ENCODE measurements at regions not wholly inside any gene's neighbourhood (a gene's known extent, or its start where the extent isn't known, plus 50 kb on each side); places are given as distances from the start of the nearest gene placed in this dataset.
"Not testable (repeated sequence)": the region's sequence is repeated elsewhere in the genome, so short reads cannot be mapped to it uniquely, and the experiment has no call there.

DNA sequence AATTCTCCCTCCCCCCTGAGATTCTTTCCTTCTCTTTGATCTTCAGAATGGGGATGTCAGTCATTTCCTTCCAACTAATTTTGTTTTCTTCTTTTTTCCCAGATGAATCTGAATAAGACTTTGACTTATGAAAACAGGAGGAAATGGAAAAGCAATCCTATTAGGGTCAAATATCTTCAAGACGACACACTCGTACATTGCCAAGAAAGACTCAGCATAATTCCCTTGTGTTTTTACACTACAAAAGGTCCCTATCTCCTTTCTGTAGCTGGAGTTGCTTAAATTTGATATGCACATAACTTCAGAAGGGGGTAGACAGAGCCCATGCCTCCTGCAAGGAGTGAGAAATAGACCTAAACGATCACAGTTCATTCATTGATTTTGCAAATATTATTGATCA is 230.3 kb upstream of the RBBP8 start:
- no peak for DNase-seq (ENCODE audit: low spot score)

DNA sequence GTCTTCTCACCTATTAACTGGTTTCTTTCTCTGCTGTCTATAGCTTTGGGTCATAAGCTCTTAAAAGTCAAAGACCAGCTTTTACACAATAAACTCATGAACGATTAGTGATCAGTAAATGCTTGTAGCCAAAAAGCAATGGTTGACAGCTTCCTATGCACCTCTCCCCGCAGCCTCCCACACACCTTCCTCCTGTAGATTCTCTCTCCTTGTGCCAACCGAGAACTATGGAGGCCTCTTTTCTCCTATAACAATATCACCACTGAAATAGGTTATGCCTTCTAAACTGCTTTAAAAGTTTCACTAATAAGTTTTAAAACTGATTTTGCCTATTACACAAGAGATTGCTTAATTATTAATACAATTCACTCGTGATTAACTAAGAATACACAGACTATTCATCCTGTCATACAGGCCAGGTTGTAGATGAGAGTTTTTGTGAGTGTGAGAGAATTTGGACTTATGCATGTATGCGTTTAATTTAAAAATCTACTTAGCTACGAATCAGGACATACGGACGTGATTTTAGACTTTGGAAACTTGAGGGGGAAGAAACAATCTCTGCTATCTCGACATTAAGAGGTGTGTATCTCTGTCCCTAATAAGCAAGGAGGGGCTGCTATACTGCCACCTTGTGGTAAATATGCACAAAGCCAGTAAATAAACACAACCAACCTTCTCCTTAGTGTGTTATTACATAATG is 229.1 kb upstream of the RBBP8 start:
- peak; percentile 68 for DNase-seq (ENCODE audit: low spot score)

DNA sequence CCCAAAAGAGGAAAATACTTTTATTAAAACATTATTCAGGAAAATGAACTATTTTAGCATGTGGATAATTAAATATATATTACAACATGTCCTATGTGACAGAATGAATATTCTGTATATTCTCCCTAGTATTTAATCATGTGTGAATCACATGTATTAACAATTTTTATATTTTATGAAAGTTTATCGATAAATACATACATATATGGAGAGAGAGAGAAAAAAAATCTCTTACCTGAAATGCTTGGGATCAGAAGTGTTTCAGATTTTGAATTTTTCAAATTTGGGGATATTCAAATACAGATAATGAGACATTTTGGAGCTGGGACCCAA is 228.6 kb upstream of the RBBP8 start:
- no peak for DNase-seq (ENCODE audit: low spot score)

DNA sequence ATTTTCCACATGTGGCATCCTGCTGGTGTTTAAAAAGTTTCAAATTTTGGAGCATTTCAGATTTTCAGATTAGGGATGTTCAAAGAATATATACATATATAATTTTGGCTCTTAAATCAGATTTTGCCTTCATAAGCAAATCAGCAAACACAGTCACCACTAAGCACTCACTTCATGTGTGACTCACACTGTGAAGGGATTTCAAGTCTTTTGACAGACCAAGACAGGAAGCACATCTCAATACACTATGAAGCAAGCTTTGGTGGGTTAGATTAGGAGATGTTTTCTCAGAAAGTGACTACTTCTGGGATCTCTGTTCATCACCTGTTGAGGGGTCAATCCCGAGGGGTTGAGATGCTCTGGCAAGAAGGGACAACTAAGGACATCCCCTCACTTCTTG is 227.8 kb upstream of the RBBP8 start:
- DNase-seq (ENCODE audit: low spot score): no peak

DNA sequence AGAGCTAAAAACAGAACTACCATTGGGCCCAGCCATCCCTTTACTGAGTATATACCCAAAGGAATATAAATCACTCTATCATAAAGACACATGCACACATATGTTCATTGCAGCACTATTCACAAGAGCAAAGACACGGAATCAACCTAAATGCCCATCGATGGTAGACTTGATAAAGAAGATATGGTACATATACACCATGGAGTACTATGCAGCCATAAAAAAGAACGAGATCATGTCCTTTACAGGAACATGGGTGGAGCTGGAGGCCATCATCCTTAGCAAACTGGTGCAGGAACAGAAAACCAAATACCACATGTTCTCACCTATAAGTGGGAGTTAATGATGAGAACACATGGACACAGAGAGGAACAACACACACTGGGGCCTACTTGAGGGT is 227.1 kb upstream of the RBBP8 start:
- DNase-seq (ENCODE audit: low spot score): not testable (repeated sequence)

DNA sequence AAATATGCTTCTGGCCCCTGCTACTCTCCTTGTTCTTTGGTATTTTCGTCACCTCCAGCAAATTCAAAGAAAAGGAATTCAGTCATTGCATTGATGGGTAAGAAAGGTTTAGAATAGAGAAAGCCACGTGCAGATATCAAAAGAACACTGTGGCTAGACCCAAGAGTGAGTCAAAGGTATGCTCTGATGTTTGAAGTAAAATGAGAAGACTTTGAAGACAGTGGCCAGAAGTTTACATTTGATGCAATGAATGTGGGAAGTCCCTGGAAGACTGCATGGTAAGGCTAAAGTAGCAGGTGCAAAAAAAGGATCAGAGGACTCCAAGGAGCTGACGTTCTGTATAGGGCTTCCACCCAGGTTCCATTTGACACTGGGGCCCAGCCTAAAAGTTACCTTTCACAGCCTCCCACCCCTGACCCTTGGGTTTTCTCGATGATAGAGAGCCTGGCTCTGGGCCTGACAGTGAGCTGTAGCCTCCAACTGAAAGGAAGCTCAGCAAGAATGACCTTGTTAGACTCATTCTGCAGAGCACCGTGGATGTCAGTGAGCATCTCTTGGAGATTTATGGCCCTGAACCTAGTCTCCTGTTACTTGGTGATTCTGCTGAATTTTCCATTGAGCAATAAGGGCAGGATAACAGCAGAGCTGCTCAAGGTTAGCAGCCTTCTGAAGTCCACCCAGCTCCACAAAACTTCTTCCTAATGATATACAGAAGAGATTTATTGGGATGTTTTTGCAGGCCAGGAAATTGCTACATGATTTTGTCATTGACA is 223.7 kb upstream of the RBBP8 start:
- no peak for DNase-seq (ENCODE audit: low spot score)

DNA sequence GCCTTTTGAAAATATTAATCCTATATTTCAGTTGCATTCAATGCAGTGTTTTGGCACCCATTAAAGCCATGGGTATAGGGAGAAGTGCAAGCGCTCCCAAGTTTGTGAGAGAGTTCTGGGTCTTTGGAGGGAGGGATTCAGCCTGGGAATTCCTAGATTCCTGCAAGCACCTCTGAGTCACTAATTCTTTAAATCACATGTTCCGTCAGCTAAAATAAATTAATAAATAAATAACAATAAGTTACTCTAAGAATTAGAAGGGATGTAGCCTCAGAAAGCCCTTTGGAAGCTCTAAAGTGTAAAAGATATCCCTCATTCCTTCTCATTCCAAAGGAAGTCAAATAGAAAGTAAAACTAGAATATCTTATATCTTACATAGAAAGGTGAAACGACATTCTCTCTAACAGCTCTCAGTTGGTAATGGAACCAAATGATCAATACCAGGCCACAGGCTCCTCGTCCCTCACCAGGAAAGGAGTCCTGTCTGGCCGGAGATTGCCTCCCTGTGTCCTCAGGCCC is 222.4 kb upstream of the RBBP8 start:
- DNase-seq (ENCODE audit: low spot score): no peak

DNA sequence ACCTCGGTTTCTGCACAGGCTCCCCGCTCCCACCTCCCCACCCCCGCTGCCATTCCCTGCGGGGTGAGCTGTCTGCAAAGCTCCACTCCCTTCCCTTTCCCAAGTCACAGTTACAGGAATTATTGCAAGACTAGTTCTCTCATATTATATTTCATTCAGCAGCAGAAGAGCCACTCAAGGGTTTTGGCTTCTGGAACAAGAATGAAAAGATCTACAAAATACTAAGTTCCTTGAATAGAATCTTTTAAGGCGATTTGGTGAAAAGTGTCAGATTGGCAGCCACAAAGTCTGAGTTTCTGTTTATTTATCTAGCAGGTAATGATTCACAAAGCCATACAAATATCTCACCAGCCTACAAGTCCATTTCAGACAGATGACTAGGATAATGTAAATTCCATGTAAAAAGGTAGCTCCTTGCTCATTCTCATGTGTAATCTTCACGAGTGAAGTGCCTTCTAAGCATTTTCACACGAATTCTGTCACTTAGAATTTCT is 221.9 kb upstream of the RBBP8 start:
- DNase-seq (ENCODE audit: low spot score): peak; percentile 41

DNA sequence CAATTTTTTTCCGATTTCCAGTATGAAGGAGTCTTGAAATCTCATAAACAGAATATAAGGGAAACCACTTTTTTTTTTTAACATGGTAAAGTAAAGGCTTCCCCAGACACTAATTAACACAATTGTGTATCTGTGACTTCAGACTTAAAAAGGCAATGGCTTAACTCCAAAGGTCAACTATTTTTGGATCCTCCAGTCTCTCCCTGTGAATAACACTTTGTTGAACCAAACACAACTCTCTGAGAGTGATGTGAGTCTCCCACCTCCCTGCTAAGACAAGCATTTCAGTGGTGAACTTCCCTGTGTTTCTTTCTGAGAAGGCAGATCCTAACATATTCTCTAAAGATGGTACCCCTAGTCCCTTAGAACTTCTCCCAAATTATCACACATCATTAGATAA is 219.6 kb upstream of the RBBP8 start:
- DNase-seq (ENCODE audit: low spot score): no peak

DNA sequence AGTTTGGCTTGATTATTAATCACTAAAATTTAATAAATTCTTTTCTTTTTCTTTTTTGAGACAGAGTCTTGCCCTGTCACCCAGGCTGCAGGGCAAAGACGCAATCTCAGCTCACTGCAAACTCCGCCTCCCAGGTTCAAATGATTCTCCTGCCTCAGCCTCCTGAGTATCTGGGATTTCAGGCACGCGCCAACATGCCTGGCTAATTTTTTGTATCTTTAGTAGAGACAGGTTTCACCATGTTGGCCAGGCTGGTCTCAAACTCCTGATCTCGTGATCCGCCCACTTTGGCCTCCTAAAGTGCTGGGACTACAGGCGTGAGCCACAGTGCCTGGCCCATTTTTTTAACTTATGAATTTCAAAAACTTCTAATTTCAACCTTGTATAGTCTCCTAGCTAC is 215.6 kb upstream of the RBBP8 start:
- not testable (repeated sequence) for DNase-seq (ENCODE audit: low spot score)

DNA sequence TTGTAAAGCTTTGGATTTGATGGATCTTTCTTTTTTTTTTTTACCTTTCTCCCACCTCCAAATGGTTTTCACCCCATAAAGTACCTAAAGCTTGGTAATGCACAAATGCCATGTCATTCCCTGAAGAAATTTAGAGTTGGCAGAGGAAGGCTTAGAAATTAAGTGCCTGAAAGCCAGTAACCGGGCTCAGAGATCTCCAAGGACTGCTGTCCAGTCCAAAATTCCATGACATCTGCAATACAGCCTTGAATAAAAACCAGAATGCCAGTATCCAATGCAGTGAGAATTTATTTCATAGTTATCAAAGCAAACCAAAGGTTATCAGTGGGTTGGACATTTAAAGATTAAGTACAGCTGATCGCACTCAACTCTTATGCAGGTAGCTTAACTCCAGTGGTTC is 209.9 kb upstream of the RBBP8 start:
- no peak for DNase-seq (ENCODE audit: low spot score)

DNA sequence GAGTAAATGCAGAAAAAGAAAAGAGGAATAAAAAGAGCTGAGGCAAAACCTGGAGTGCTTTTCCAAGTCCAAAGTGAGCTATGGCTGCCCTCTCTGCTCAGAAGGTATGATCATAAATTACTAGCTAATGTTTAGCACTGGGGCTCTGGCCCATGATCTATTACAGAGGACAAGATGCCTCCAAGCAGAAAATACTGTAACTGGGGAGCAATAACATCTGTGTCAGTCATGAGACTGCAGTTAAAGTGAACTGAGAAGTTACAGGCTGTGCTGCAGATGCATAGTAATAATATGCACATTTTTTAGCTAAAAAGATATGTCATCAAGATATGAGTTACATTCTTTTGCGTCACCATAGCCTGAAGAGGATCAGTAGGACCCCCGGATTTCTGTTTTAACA is 209.4 kb upstream of the RBBP8 start:
- DNase-seq (ENCODE audit: low spot score): no peak

DNA sequence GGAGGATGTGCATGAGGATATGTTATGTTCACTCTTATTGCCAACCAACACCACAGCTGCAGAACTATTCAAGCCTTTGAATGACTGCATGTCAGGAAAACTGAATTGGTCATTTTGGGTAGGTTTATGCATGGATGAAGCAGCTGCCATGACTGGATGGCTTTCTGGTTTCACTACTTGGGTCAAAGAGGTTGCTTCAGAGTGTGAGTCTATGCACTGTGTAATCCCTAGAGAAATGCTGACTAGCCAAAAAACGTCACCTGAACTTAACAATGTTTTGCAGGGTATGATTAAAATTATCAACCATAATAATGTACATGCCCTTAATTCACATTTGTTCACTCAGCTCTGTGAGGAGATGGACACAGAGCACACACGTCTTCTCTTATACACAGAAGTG is 206.7 kb upstream of the RBBP8 start:
- DNase-seq (ENCODE audit: low spot score): no peak

DNA sequence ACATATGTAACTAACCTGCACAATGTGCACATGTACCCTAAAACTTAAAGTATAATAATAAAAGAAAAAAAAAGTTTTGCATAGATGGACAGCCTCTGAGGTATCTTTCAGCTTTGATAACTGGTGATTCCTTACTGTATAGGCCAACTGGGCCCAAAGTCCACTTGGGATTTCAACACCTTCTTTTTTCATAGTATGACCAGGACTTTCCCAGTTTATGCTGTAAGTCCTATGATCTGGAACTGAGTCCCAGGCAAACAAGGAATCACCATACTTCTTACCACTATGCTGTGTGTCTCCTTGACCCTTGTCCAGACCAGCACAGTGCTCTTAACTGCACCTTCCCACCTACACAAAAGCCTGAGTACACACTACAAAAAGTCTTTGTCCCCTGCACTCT is 205.1 kb upstream of the RBBP8 start:
- DNase-seq (ENCODE audit: low spot score): no peak

DNA sequence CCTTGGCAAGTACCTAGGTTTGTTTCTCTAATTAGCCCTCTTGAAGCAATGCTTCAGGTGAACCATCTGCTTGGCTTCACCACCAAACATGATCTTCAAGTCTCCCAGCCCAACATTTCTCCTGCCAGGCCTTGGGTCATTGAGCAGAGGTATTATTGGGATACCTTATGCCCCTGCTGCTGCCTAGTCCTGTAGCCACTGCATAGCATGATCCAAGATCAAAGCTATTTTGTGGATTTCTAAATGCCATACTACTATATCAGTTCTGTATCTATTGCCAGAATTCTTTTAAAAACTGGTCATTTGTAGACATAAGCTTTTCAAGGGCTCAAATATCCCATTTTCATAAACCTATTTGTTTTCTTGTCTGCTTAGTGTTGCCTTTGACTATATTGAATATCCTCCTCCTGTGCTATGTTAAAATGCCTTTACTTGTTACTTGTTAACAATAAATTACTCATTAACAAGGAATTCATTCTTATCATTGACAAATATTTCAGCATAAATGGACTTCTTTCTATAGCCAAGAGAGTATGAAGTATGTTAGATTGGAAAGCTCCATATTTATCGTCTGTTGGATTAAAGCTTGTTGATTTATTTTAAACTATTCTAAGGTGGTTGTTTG is 204.5 kb upstream of the RBBP8 start:
- DNase-seq (ENCODE audit: low spot score): no peak

DNA sequence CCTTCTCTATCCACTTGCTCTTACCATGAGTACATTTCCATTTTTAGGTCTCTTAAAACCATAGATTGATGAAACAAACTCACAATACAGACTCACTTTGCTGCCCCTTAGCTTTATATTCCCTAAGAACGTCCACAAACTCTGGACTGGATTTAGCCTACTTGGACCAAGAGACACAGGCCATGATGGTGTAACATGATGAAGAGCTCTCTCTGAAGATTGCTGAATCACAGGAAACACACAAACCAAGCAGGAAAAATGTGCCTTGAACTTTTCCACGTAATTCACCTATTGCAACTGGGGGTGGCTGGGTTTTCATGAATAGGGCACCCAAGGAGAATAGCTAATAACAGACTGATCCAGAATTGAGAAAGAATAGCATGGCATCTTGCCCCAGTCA is 201.7 kb upstream of the RBBP8 start:
- DNase-seq (ENCODE audit: low spot score): no peak

DNA sequence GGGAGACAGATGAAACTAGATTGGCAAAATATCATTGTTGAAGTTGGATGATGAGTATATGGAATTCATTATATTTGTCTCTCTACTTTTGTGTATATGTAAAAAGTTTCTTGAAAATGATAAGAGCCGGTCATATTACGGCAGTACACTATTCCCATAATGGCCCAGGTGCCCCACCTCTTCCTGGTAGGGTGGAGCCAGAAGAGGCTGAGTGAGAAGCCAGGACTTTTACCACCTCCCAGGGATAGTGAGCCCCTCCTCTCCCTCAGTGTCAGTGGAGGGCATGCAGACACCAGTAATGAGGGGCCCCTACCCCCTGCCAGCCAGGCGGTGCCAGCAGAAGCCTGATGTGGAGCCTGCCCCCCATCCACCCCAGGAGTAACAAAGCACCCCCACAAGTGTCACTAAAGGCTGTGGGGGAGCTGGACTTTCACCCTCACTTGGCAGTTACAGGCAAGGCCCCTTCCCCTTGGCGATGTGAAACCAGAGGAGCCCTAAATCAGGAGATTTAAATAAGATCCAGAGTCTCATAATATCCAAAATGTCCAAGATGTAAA is 198.9 kb upstream of the RBBP8 start:
- DNase-seq (ENCODE audit: low spot score): no peak

DNA sequence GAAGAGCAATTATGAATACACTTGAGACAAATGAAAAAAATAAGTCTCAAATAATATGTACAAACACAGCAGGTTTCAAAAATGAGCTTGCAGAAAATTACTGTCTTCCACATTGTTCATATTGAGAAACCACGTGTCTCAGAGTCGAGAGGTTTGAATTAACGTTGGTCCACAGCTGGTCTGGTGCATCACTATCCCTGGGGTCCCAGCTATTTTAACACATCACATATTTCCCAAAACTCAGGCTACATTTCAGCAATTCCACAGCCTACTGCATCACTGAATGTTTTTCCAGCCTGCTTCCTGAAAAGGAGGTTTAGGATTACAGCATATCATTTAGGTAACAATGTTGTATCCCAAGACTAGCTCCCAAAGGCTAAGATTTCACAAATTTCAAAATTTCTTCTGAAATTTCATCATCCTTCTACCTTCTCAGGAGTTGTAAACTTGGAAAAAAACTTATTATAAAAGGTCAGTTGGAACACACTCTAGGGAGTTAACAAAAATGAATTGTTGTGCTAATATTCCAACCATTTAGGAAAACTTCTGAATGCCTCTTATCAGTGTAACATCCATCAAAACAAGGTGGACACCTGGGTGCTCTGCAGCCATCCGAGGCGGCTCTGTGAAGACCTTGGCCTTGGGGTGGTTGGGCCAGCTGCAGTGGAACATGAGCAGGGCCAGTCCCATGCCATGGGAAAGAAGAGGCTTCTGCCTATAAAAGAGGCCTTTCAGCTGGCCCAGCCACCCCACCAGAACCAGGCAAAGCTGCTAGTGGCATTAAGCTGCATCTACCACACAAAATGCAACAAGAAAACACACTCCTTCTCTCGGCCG is 198.1 kb upstream of the RBBP8 start:
- no peak for DNase-seq (ENCODE audit: low spot score)

DNA sequence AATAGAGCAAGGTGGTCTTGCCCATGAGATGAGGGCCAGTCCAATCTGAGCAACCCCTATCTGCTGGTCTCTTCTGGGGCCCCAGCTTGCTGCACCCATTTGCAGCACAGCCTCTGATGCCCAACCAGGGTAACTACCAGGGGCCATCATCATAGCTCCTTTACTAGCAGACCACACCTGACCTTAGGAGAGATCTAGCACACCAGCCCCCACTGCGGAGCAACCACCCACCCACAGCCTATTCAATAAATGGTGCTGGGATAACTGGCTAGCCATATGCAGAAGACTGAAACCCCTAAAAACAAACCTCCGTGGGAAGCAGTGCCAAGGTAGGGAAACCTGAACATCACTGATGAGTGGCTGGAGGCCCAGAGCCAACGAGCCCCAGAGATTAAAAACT is 196.1 kb upstream of the RBBP8 start:
- no peak for DNase-seq (ENCODE audit: low spot score)

DNA sequence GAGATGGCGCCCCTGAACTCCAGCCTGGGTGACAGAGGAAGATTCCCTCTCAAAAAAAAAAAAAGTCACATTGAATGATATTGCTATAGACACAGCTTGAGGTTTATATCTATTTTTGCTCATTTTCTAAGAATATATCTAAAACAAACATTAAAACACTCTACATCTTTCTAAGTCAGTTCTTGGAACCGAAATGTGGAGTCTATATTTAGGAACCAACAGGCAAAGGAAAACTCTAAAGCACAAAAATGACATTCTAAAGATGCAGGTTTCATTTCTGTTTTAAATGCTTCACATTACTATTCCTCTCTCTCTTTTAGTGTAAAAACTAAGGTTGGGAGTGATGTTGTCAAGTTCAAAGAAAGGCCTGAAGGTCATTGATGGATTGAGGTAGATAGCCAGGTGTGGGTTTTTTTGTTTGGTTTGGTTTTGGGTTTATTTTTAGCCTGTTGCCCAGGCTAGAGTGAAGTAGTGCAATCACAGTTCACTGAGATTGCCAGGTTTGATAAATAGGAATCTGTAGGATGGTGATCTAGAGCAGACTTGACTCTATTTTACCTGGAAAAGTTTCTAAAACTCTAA is 194.0 kb upstream of the RBBP8 start:
- no peak for DNase-seq (ENCODE audit: low spot score)

DNA sequence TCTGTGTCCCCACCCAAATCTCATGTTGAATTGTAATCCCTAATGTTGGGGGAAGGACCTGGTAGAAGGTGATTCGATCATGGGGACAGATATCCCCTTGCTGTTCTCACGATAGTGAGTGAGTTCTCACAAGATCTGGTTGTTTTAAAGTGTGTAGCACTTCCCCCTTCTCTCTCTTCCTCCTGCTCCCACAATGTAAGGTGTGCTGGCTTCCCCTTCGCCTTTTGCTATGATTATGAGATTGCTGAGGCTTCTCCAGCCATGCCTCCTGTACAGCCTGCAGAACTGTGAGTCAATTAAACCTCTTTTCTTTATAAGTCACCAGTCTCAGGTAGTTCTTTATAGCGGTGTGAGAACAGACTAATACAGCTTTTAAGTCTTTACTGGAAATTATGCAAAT is 193.3 kb upstream of the RBBP8 start:
- DNase-seq (ENCODE audit: low spot score): no peak

DNA sequence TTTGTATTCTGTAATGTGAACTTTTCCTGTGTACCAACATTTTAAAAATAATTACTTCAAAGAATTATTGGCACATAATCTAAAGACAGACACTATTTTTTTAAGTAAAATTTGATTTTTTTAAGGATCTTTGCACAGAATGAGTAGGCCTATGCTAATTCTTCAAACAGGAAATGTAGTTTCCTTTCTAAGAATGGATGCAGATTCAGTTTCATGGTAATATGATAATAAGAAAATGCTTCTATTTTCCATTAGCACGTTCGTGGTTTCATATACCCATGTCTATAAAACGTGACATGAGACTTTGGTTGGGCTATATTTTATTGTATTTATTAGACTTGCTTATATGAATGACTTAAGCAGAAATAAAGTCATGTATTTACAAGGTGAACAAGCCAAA is 191.8 kb upstream of the RBBP8 start:
- no peak for DNase-seq (ENCODE audit: low spot score)

All from D341Med (cell line).